Peyer's patch (tissue), 4 donors: ENCODE measurements at regions not wholly inside any gene's neighbourhood (a gene's known extent, or its start where the extent isn't known, plus 50 kb on each side); places are given as distances from the start of the nearest gene placed in this dataset.

Experiments
- CTCF ChIP-seq, 6 experiments: fragments of 450-650 bp in 4 of 6; fragments of 200-600 bp in 2 of 6; sonication (generic) in 1 of 6; IDR thresholded peaks; one replicate each; pipeline ENCODE4 v1.5.1; 2017 to 2019; ENCODE audit warnings: antibody characterized with exemption in 6 of 6, mild to moderate bottlenecking in 3 of 6, moderate library complexity in 1 of 6
- POLR2A ChIP-seq, 2 donors: fragments of 450-650 bp; IDR thresholded peaks; one replicate each; pipeline ENCODE4 v1.5.1; 2017; ENCODE audit warnings: antibody characterized with exemption in 2 of 2, mild to moderate bottlenecking in 2 of 2, moderate library complexity in 2 of 2

- no peak for TF ChIP-seq CTCF (IDR thresholded peaks at IDR 0.05)
- TF ChIP-seq POLR2A (IDR thresholded peaks at IDR 0.05): no peak
These were observed 184.6 kb downstream of the SPATA18 start for GRCh38 chr4:52235552-52236201.
